GM12874 (cell line): ENCODE measurements at regions not wholly inside any gene's neighbourhood (a gene's known extent, or its start where the extent isn't known, plus 50 kb on each side); places are given as distances from the start of the nearest gene placed in this dataset.
A peak's percentile ranks its signal among the peaks of the same experiment; 100 is the strongest.

ENCODE experiments used
- CTCF ChIP-seq: IDR thresholded peaks from 2 replicates; pipeline ENCODE4 v1.5.1; 2011; ENCODE audit warnings: low read depth, mild to moderate bottlenecking, control low read depth, low read length, moderate library complexity; ENCODE audit not compliant: insufficient read depth

- no peak for TF ChIP-seq CTCF
These were observed 76.8 kb downstream of the OLIG3 start for GRCh38 chr6:137417396-137417795.

- no peak for TF ChIP-seq CTCF
These were observed 77.7 kb downstream of the OLIG3 start for GRCh38 chr6:137416376-137417109.

- TF ChIP-seq CTCF: no peak
These were observed 78.4 kb downstream of the OLIG3 start for GRCh38 chr6:137415834-137416190.

- TF ChIP-seq CTCF: peak; percentile 56
These were observed 78.9 kb downstream of the OLIG3 start for GRCh38 chr6:137415127-137415833.

GRCh38 chr6:137414599-137414998 lies 79.6 kb downstream of the OLIG3 start:
- TF ChIP-seq CTCF: no peak

GRCh38 chr6:137413482-137413881 lies 80.7 kb downstream of the OLIG3 start:
- TF ChIP-seq CTCF: no peak

GRCh38 chr6:137412562-137412961 lies 81.6 kb downstream of the OLIG3 start:
- no peak for TF ChIP-seq CTCF
